Right lobe of liver (tissue), 4 donors: ENCODE measurements at regions not wholly inside any gene's neighbourhood (a gene's known extent, or its start where the extent isn't known, plus 50 kb on each side); places are given as distances from the start of the nearest gene placed in this dataset.

Experiments
- POLR2A ChIP-seq: fragments of 450-650 bp; IDR thresholded peaks from one replicate; pipeline ENCODE4 v1.6.1; 2017; ENCODE audit warnings: antibody characterized with exemption, mild to moderate bottlenecking
- TF ChIP-seq, protein P1 (sequence below), 4 donors: fragments of 200-600 bp in 3 of 4; fragments of 450-650 bp in 1 of 4; IDR thresholded peaks; one replicate each; pipeline versions ENCODE4 v1.5.1 to v1.8.0; 2016 to 2022; ENCODE audit warnings: antibody characterized with exemption in 4 of 4, mild to moderate bottlenecking in 2 of 4
- donor health status: DM: no; HTN: no; CAD: no.
- donor health status: DM: no; HTN: no; CAD: no.
- donor health status: DM: no; HTN: yes; CAD: no.

DNA sequence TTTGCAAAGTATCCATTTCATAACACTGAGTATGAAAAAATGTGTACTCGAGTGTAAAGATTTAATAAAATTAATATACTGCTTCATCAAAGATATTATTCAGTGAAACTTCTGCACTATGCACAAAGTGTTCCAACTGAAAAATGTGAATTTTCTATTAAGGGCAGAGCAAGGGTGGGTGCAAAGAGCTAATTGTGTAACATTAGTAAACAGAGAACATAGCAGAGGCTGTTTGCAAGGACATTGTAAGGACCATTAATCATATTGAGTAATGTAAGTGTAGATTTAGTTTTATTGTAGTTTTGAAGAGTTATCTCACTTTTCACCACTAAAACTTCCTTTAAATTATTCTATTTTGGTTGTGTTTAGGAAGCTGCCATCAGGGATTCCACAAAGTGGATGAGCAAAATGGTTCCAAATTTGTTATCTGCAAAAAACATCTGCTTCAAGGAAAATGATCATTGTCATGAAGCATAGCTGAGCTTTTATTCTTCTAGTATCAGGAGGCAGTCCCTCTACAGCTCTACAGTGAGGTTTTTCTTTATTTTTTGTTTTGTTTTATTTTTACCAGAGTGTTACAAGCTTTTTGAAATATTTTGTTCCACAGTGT is 1375.4 kb downstream of the SLITRK1 start:
- TF ChIP-seq, protein P1, sequence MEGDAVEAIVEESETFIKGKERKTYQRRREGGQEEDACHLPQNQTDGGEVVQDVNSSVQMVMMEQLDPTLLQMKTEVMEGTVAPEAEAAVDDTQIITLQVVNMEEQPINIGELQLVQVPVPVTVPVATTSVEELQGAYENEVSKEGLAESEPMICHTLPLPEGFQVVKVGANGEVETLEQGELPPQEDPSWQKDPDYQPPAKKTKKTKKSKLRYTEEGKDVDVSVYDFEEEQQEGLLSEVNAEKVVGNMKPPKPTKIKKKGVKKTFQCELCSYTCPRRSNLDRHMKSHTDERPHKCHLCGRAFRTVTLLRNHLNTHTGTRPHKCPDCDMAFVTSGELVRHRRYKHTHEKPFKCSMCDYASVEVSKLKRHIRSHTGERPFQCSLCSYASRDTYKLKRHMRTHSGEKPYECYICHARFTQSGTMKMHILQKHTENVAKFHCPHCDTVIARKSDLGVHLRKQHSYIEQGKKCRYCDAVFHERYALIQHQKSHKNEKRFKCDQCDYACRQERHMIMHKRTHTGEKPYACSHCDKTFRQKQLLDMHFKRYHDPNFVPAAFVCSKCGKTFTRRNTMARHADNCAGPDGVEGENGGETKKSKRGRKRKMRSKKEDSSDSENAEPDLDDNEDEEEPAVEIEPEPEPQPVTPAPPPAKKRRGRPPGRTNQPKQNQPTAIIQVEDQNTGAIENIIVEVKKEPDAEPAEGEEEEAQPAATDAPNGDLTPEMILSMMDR (IDR thresholded peaks at IDR 0.05), result no peak
- TF ChIP-seq POLR2A, result no peak
